ENCODE measurements at regions not wholly inside any gene's neighbourhood (a gene's known extent, or its start where the extent isn't known, plus 50 kb on each side); places are given as distances from the start of the nearest gene placed in this dataset.

DNA sequence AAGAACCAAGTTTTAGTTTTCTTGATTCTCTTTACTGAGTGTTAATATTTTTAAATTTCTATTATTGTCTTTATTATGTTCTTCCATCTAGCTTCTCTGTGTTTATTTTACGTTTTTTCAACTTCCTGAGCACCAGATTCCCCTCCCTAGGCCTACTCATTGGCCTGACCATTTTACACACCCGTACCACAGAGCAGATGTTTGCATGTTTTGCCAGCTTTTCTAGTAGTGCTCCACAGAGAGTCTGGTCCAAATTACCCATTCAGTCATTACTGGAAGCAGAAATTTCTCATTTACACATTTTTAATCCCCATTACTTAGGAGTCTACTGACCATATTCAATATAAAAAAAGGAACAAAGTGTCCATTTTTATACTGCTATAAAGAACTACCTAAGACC is 66.9 kb downstream of the ING1 start:
- Mint-ChIP-seq H3K36me3 (no peaks in the 10 kb centered on the region), H3K4me3 (no peak overlapping the region), H3K27ac (no peak overlapping the region), H3K4me1 (ENCODE audit: unreplicated experiment) (peaks cover 7% of the 10 kb centered on the region), H3K27me3 (peaks cover 5% of the 10 kb centered on the region), H3K9me3 (no peaks in the 10 kb centered on the region)
- no peak for DNase-seq (ENCODE audit: extremely low spot score, unreplicated experiment)
- TF ChIP-seq, protein P1, sequence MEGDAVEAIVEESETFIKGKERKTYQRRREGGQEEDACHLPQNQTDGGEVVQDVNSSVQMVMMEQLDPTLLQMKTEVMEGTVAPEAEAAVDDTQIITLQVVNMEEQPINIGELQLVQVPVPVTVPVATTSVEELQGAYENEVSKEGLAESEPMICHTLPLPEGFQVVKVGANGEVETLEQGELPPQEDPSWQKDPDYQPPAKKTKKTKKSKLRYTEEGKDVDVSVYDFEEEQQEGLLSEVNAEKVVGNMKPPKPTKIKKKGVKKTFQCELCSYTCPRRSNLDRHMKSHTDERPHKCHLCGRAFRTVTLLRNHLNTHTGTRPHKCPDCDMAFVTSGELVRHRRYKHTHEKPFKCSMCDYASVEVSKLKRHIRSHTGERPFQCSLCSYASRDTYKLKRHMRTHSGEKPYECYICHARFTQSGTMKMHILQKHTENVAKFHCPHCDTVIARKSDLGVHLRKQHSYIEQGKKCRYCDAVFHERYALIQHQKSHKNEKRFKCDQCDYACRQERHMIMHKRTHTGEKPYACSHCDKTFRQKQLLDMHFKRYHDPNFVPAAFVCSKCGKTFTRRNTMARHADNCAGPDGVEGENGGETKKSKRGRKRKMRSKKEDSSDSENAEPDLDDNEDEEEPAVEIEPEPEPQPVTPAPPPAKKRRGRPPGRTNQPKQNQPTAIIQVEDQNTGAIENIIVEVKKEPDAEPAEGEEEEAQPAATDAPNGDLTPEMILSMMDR (conservative IDR thresholded peaks at IDR 0.05), result no peak

DNA sequence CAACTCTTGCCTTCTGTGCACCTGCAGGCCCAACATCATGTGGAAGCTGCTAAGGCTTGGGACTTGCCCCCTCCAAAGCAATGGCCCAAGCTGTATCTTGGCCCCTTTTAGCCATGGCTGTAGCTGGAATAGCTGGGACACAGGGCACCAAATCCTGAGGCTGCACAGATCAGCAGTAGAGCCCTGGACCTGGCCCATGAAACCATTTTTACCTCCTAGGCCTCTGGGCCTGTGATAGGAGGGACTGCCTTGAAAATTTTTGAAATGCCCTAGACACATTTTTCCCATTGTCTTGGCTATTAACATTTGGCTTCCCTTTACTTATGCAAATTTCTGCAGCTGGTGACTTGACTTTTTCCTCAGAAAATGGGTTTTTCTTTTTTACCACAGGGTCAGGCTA is 68.7 kb downstream of the ING1 start:
- TF ChIP-seq, protein P1 (conservative IDR thresholded peaks at IDR 0.05), result no peak
- H3K27me3 Mint-ChIP-seq, result peaks cover 8% of the 10 kb centered on the region
- no peak for DNase-seq (ENCODE audit: extremely low spot score, unreplicated experiment)
- no peaks in the 10 kb centered on the region for H3K36me3 Mint-ChIP-seq
- no peak overlapping the region for H3K4me3 Mint-ChIP-seq
- H3K4me1 Mint-ChIP-seq (ENCODE audit: unreplicated experiment), result peaks cover 7% of the 10 kb centered on the region
- H3K9me3 Mint-ChIP-seq, result no peaks in the 10 kb centered on the region
- no peak overlapping the region for H3K27ac Mint-ChIP-seq

DNA sequence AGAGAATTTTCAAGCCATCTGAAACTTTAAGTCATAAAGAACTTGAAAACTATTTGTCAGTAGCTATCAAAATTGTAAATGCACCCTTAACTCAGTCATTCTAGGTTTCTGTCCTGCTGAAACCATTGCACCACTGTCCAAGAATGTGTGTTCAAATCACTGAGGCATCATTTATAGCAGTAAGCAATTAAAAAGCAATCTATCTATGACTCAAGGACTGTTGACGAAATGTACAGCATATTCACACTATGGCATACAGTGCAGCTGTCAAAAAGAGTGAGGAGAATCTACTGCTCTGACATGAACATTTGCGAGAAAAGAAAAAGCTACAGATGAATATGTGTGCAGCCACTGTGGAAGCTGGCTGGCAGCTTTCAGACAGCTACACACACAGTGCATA is 71.2 kb downstream of the ING1 start:
- no peaks in the 10 kb centered on the region for H3K9me3 Mint-ChIP-seq

DNA sequence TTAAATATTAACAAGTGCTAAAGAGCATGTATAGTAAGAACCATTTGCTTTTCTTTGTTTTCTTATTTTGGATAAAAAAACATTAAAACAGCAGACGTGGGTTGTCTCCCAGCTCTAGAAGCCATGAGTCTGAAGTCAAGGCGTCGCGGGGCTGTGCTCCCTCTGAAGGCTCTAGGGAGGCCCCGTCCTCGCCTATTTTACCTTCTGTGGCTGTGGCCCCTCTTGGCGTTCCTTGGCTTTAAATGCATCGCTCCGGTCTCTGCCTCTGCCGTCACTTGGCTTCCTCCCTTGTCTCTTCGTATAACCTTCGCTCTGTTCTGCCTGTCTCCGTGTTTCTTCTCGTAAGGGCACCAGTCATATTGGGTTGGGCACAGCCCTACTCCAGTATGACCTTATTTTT is 75.3 kb downstream of the ING1 start:
- Mint-ChIP-seq H3K4me1 (ENCODE audit: unreplicated experiment) (no peaks in the 10 kb centered on the region), H3K4me3 (no peak overlapping the region), H3K27me3 (peaks cover 10% of the 10 kb centered on the region), H3K9me3 (no peaks in the 10 kb centered on the region), H3K36me3 (no peaks in the 10 kb centered on the region), H3K27ac (no peak overlapping the region)
- DNase-seq (ENCODE audit: extremely low spot score, unreplicated experiment), result no peak
- TF ChIP-seq, protein P1 (conservative IDR thresholded peaks at IDR 0.05), result no peak

More for the DNA sequence above, 71.2 kb downstream of the ING1 start:
- Mint-ChIP-seq H3K4me3 (no peak overlapping the region), H3K27me3 (peaks cover 10% of the 10 kb centered on the region), H3K4me1 (ENCODE audit: unreplicated experiment) (no peaks in the 10 kb centered on the region), H3K36me3 (no peaks in the 10 kb centered on the region), H3K27ac (no peak overlapping the region)
- TF ChIP-seq, protein P1 (conservative IDR thresholded peaks at IDR 0.05), result no peak
- no peak for DNase-seq (ENCODE audit: extremely low spot score, unreplicated experiment)

DNA sequence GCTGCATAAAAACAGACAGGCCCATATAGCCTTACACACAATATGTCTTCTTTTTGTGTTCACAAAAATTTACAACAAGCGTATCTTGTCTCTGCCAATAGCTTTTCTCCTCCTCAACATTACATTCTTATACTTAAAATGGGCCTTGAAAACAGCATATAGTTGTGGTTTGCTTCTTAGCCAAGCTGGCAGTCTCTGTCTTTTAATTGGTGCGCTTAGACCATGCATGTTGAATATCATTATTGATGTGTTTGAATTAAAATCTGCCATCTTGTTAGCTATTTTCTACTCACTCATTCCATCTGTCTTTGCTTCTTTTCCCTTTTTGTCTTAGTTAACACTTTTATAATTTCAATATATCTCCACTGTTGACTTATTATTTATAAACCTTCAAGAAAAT is 76.4 kb downstream of the ING1 start:
- no peak for DNase-seq (ENCODE audit: extremely low spot score, unreplicated experiment)
- peaks cover 13% of the 10 kb centered on the region for H3K27me3 Mint-ChIP-seq
- H3K4me3 Mint-ChIP-seq, result no peak overlapping the region
- no peak overlapping the region for H3K27ac Mint-ChIP-seq
- H3K9me3 Mint-ChIP-seq, result no peaks in the 10 kb centered on the region
- no peaks in the 10 kb centered on the region for H3K4me1 Mint-ChIP-seq (ENCODE audit: unreplicated experiment)
- no peaks in the 10 kb centered on the region for H3K36me3 Mint-ChIP-seq
- TF ChIP-seq, protein P1 (conservative IDR thresholded peaks at IDR 0.05), result no peak

DNA sequence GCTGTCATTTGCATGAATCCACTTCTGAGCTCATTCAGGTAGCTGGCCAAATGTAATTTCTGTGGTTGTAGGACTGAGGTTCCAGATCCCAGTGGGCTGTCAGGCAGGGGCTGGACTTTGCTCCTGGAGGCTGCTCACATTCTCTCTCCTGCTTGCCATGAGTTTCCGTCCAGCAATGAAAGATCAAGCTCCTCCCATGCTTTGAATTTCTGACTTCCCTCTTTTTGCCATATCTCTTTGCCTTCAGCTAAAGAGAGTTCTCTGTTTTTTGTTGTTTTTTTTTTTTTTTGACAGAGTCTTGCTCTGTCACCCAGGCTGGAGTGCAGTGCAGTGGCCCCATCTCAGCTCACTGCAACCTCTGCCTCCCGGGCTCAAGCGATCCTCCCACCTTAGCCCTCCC is 76.9 kb downstream of the ING1 start:
- no peak for DNase-seq (ENCODE audit: extremely low spot score, unreplicated experiment)
- TF ChIP-seq, protein P1 (conservative IDR thresholded peaks at IDR 0.05), result no peak
- Mint-ChIP-seq H3K36me3 (no peaks in the 10 kb centered on the region), H3K27me3 (peaks cover 14% of the 10 kb centered on the region), H3K9me3 (no peaks in the 10 kb centered on the region), H3K4me1 (ENCODE audit: unreplicated experiment) (no peaks in the 10 kb centered on the region), H3K27ac (no peak overlapping the region), H3K4me3 (no peak overlapping the region)

Data from type B pancreatic cell (in vitro differentiated cells).